ENCODE measurements at regions not wholly inside any gene's neighbourhood (a gene's known extent, or its start where the extent isn't known, plus 50 kb on each side); places are given as distances from the start of the nearest gene placed in this dataset.

DNA sequence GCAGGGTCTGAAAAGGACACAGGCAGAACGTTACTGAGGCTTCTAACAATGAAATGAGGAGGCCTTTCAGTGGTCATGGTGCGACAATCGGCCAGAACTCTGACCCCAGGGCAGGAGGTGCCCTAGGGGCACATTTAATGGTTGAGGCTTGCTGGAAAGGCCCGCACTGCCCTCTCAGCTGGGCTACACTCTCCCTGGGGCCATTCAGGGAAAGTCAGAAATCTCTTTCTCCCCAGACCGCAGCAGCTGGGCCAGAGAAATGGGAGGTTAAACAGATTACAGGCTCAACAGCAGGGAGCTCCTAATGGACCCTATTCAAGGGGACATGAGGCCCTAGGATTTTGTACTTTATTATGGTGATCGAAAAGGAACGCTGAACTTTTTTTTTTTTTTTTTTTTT is 85.6 kb upstream of the FGFR2 start:
- no peak for TF ChIP-seq ZNF274 (IDR thresholded peaks at IDR 0.05; ENCODE audit: low read depth, low read length)
- no peak for TF ChIP-seq YY1 (IDR thresholded peaks at IDR 0.05; ENCODE audit: insufficient read depth, insufficient read length)
- TF ChIP-seq SUZ12 (IDR thresholded peaks at IDR 0.05; ENCODE audit: extremely low read depth, insufficient read depth, insufficient read length) = no peak

Data from NT2/D1 (cell line).